ENCODE measurements at regions not wholly inside any gene's neighbourhood (a gene's known extent, or its start where the extent isn't known, plus 50 kb on each side); places are given as distances from the start of the nearest gene placed in this dataset.

DNA sequence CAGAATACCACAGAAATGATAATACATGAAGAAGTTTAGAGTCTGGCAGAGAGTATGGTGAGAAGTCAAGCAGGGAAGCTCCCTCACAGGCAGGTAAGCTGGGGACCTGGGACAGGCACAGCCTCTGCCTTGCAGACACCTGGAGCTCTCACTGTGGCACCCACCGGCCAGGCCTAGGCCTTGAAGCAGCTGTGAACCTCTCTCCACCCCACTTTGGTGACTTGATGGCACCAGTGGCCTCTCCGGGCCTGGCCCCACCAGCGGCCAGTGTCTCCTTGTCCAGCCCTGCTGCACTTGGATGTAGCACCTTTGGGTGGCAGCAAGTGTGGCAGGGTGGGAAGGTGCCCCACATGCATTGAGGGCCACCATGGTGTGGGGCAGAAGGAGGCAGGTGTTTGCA lies 330.5 kb downstream of the NPR3 start:
- TF ChIP-seq, protein P1, sequence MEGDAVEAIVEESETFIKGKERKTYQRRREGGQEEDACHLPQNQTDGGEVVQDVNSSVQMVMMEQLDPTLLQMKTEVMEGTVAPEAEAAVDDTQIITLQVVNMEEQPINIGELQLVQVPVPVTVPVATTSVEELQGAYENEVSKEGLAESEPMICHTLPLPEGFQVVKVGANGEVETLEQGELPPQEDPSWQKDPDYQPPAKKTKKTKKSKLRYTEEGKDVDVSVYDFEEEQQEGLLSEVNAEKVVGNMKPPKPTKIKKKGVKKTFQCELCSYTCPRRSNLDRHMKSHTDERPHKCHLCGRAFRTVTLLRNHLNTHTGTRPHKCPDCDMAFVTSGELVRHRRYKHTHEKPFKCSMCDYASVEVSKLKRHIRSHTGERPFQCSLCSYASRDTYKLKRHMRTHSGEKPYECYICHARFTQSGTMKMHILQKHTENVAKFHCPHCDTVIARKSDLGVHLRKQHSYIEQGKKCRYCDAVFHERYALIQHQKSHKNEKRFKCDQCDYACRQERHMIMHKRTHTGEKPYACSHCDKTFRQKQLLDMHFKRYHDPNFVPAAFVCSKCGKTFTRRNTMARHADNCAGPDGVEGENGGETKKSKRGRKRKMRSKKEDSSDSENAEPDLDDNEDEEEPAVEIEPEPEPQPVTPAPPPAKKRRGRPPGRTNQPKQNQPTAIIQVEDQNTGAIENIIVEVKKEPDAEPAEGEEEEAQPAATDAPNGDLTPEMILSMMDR (IDR thresholded peaks at IDR 0.05) = no peak
- TF ChIP-seq POLR2A (IDR thresholded peaks at IDR 0.05) = no peak
- TF ChIP-seq POLR2AphosphoS5 (IDR thresholded peaks at IDR 0.05) = no peak
- TF ChIP-seq EP300 (IDR thresholded peaks at IDR 0.05) = no peak

Data from stomach (tissue), 4 donors.